Right kidney (tissue), 1 donor: ENCODE measurements at regions not wholly inside any gene's neighbourhood (a gene's known extent, or its start where the extent isn't known, plus 50 kb on each side); places are given as distances from the start of the nearest gene placed in this dataset.
"Not testable (repeated sequence)": the region's sequence is repeated elsewhere in the genome, so short reads cannot be mapped to it uniquely, and the experiment has no call there.

Experiments
- DNase-seq: peaks from one replicate; pipeline ENCODE4 v3.0.0-alpha.2; 2016

- not testable (repeated sequence) for DNase-seq
These were observed 53.4 kb downstream of the AHSP start for GRCh38 chr16:31581065-31581464.

DNA sequence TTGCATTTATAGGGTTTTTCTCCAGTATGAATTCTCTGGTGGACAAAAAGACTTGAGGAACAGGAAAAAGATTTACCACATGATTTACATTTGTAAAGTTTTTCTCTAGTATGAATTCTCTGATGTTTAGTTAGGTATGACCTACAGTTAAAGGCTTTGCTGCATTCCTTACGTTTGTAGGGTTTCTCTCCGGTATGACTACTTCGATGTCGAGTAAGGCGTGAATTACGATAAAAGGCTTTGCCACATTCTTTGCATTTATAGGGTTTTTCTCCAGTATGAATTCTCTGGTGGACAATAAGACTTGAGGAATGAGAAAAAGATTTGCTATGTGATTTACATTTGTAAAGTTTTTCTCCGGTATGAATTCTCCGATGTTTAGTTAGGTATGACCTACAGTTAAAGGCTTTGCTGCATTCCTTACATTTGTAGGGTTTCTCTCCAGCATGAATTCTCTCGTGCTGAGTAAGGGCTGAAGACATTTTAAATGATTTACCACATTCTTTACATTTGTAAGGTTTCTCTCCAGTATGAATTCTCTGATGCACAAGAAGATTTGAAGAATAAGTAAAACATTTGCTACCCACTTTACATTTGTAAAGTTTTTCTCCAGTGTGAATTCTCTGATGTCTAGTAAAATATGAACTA, 74.2 kb downstream of the AHSP start:
- DNase-seq: not testable (repeated sequence)

DNA sequence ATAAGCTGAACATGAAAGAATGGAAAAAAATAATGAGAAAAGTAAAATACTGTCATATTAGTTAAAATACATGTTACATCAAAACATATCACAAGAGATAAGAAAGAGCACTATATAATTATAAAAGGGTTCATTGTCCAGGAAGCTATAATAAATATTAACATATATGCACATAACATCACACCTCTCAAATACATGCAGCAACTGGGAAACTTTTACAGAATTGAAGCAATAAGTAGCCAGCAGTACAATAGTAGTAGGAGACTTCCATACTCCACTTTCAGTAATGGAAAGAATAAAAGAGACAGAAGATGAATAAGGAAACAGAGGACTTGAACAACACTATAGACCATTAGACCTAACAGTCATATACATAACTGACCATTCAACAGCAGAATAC, 90.4 kb downstream of the AHSP start:
- DNase-seq: no peak

- DNase-seq: no peak
These were observed 108.7 kb downstream of the AHSP start for GRCh38 chr16:31636433-31636832.

GRCh38 chr16:31641279-31641678, 113.6 kb downstream of the AHSP start:
- DNase-seq: no peak

DNA sequence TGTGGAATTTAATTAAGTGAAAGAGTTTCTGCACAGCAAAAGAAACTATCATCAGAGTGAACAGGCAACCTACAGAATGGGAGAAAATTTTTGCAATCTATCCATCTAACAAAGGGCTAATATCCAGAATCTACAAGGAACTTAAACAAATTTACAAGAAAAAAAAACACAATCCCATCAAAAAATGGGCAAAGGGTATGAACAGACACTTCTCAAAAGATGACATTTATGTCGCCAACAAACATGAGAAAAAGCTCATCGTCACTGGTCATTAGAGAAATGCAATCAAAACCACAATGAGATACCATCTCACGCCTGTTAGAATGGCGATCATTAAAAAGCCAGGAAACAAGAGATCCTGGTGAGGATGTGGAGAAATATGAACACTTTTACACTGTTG, 128.0 kb downstream of the AHSP start:
- not testable (repeated sequence) for DNase-seq

GRCh38 chr16:31664683-31665482, 137.2 kb downstream of the AHSP start:
- DNase-seq: no peak

DNA sequence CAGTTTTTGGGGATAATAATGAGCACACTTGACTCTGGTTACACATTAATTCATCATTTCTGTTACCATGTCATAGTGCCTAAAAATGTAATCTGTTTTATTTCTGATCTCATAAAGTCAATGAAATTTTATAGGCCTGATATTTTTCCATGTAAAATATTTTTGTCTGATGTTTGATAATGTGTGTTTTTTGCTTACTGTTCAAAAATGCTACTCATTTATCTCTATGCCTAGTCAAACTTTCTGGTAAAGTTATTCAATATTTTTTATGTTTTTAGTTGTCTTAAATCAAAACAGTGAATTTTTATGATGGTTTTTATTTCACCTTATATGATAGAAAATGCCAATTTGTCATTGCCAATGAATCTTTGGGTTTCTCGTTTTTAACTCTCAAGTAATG, 147.0 kb downstream of the AHSP start:
- DNase-seq: no peak

DNA sequence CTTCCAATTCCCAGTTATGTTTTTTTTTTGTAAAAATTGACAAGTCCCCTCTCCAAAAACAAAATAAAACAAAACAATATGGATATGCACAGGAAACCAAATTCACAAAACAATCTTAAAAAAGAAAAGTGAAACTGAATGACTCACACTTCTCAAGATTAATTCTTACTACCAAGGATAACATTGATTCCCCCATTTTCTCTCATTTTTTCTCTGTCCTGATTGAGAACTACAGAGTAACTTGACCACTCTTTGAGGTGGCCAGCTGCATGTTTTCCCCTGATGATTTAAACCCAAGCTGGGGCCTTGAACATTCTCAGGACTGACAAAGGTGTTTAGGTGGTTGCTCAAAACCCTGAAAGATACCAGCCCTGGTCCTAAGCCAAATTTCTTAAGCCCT, 149.0 kb downstream of the AHSP start:
- no peak for DNase-seq

DNA sequence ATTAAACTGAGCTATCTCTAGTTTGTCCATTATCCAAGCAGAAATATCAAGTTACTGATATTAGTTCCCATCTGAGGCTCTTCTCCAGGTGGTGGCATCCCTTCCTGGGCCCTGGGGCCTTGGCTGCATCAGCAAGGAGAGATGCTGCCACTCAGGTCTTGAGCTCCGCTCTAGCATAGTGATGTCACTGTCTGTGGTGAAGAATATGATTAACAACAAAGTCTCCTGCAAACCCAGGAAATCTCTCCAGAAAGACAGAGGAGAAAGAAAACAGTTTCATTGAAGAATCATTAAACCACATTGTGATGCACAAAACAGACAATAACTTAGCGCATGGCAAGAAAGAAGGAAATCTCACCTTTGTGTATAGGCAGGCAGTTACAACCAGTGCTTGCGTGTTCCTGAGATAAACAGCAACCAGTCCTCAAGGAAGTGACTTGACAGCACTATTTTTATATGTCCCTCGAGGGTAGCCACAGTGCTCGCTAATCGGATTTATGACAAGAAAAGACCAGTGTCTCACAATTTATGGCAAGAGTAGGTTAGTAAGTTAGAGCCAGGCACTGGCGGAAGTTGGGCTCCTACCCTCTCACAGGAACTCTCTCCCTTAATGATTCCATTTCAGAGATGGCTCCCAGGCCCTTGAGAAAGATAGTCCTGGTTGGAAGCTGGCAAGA, 151.1 kb downstream of the AHSP start:
- DNase-seq: no peak

DNA sequence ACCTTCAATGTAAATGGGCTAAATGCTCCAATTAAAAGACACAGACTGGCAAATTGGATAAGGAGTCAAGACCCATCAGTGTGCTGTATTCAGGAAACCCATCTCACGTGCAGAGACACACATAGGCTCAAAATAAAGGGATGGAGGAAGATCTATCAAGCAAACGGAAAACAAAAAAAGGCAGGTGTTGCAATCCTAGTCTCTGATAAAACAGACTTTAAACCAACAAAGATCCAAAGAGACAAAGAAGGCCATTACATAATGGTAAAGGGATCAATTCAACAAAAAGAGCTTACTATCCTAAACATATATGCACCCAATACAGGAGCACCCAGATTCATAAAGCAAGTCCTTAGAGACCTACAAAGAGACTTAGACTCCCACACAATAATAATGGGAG, 161.6 kb downstream of the AHSP start:
- DNase-seq: not testable (repeated sequence)

DNA sequence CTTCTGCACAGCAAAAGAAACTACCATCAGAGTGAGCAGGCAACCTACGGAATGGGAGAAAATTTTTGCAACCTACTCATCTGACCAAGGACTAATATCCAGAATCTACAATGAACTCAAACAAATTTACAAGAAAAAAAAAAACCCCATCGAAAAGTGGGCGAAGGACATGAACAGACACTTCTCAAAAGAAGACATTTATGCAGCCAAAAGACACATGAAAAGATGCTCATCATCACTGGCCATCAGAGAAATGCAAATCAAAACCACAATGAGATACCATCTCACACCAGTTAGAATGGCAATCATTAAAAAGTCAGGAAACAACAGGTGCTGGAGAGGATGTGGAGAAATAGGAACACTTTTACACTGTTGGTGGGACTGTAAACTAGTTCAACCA, 164.6 kb downstream of the AHSP start:
- not testable (repeated sequence) for DNase-seq

DNA sequence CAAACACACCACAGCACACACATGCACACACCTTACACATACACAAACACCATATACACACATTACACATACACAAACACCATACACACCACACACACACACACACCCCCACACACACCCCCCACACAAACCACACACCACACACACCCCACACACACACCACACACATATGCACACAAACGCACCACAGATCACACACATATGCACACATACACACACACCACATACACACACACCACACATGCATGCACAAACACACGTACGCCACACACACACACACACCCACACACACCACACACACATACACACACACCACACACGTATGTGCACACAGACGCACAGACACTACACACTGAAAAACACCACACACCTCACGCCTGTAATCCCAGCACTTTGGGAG, 166.0 kb downstream of the AHSP start:
- no peak for DNase-seq

DNA sequence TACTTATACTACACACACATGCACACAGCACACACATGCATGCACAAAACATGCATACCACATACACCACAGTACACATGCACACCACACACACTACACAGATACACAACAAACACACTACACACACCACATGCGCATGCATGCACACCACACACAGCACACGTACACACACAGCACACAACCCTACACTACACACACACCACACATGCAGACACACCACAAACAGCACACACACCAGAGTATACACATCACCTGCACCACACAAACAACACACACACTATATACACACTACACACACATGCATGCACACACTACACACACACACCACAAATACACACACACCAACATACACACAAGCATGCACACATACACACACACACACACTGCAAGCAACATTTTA, 166.8 kb downstream of the AHSP start:
- DNase-seq: no peak

DNA sequence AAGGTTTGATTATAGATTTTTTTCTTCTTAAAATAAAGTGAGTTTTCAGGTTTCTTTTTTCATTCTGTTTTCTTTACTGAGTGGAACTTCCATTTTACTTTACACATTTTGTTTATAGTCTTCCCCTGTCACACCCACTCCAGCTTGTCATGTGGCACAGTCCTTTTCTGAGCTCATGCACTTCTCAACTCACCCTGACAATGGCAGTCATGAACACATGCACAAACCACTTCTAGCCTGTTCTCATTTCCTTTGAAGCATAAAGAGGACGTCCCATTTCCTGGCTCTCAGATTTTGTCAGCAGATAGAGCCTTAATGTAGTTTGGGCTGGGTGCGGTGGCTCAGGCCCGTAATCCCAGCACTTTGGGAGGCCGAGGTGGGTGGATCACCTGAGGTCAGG, 168.0 kb downstream of the AHSP start:
- no peak for DNase-seq

DNA sequence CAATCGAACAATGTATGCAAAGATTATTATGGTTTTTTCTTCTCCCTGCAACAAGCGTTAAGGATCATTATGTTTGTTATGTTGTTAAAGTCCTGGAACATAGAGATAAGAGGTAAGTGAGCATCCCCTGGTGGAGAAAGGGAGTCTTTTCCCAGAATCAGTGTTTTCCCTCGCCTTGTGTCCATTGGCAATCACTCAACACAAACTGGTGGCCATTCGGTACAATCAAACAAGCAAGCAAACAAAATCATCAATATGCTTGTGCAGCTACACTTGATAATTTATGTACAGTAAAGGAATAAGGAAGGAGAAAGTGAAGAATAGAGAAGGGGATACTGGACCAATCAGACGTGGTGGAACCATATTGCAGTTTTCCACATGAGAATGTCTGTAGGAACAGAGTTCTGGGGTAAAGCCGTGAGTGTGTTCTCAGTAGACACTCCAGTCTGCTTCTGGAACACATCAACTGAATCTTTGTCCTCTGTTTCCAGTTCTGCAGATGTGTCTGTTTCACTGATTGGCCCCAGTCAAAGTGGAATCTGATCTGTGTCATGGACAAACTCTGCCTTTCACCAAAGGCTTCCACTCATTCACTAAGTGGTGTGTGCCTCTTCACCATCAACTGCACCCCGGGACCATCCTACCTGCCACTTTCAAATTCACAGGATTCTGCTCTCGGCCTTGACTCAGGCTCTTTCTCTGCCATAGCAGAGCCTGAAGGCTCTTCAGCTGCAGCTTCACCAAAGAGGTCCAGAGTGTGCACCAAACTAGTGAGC, 169.5 kb downstream of the AHSP start:
- no peak for DNase-seq

DNA sequence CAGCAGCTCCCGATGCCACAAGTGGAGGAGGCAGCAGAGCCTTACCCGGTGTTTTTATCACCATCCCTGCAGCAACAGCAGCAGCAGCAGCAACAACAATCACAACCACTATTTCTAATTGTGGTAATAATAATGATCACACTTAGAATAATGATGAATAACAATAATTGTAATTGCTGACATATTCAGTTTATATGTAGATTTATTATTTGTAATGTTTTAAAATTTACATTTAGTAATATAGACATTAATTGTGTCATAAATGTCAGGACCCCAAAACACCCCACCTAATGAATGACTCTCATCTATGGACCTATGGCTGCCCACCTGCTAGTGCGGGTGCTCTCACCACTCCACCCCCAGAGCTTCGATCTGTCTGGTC, 170.0 kb downstream of the AHSP start:
- no peak for DNase-seq

DNA sequence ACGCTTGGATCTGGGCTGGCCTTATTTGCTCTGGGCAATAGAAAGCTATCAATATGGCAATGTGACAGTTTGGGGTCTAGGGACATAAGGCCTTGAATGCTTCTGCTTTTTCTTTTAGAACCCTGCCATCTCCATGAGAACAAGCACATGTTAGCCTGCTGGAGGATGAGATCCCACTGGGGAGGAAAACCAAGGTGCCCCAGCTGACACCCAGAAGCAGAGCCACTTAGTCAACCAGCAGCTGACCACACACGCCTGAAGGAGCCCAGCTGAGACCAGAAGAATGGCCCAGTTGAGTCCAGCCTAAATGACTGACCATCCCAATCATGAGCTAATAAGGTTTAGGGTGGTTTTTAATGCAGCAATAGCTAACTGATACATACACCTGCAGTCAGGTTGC, 171.2 kb downstream of the AHSP start:
- DNase-seq: no peak

- DNase-seq: no peak
These were observed 171.9 kb downstream of the AHSP start for GRCh38 chr16:31699601-31700000.

DNA sequence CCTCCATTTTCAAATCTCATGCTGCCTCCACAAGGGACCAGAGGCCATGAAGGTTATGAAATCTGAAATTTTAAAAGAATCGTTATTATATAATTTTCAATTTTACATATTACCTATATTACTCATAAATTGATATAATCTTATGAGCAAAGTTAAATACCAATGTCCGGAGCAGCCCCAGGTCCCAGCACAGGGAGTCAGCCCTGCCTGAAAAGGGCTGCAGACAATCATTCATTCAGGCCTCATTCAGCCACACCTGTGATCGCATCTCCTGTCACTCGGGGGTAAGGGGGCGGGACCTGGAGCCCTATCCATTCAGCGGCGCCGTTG, 172.5 kb downstream of the AHSP start:
- DNase-seq: no peak

DNA sequence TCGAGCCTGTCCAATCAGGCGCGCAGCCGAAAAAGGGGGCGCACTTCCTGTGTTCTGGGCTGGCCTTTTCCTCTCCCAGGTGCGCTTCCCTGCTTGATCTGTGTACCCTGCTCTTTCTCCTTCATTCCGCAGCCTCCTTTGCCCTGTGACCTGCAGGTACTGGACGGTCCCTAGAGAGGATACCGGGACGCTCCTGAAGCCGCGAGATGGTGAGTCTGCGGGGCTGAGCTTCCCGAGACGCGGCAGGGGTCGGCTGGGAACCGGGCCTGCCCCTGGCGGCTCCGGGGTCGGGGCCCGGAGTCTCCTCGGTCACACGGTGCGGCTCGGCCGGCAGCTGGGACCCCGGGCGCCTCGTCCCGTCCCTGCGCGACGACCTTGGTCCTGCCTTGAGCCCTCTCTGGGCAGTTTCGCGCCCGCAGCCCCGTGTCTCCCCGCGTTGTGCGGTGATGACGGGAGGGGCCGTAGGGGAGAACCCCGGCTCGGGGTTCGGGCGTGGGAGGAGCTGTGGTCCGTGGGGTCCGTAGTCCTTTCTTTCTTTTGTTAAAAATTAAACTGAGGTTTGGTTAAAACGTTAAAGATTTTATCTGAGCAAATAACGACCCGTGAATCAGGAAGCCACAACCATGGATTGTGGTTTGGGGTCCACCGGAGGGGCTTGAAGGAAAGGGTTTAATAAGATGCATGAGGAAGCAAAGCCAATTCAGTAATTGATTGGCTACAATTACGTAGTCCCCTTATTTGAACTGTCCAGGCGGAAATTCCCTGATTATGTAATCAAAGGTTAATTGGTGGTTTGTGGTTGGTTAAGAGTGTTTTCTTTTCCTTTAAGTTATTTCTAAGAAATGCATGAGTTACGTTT, 172.8 kb upstream of the ZNF267 start:
- DNase-seq: peak; percentile 83

- DNase-seq: no peak
These were observed 171.9 kb upstream of the ZNF267 start for GRCh38 chr16:31701734-31702133.
